Spleen (tissue), 7 donors: ENCODE measurements at regions not wholly inside any gene's neighbourhood (a gene's known extent, or its start where the extent isn't known, plus 50 kb on each side); places are given as distances from the start of the nearest gene placed in this dataset.

Experiments used
- POLR2A ChIP-seq, 3 donors: fragments of 450-650 bp; IDR thresholded peaks; one replicate each; pipeline ENCODE4 v1.5.1; 2017; ENCODE audit warnings: antibody characterized with exemption in 3 of 3, mild to moderate bottlenecking in 1 of 3
- POLR2AphosphoS5 ChIP-seq, 3 donors: sonication (generic); formaldehyde crosslinking; IDR thresholded peaks; one replicate each; pipeline ENCODE4 v1.5.1; 2017; ENCODE audit warnings: antibody characterized with exemption in 3 of 3
- TF ChIP-seq, protein P1 (sequence below), 11 experiments: fragments of 200-600 bp in 7 of 11; fragments of 450-650 bp in 4 of 11; sonication (generic) in 4 of 11; IDR thresholded peaks in 8 of 11; conservative IDR thresholded peaks in 3 of 11; 1 replicate in 7 of 11; 2 replicates in 4 of 11; pipeline versions ENCODE4 v1.4.0 to v1.8.0; 2016 to 2021; ENCODE audit warnings: antibody characterized with exemption in 11 of 11, inconsistent platforms in 4 of 11, mild to moderate bottlenecking in 1 of 11
- donor health status: DM: no; HTN: no; CAD: no; lungs with moderate emphysema.
- donor health status: DM: no; HTN: no; CAD: no.
- donor health status: DM: no; HTN: no; CAD: no.

DNA sequence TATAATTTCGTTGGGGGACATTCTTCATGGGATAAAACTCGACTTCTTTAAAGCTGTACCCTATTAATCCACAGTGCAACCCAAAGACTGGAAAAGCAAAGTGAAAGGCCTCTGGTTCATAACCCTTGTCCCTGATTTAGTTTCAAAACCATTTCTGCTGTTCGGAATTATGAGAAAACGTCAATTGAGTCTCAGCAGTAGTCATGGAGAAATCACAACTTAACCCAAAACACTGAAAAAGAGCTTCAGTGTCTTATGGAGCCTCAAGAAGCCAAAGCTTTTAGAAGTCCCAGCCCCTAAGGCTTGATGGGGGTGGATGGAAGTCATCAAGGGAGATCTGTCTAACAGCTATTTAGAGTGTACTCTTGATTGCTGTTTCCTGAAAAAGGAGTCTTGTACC lies 73.5 kb upstream of the VCAM1 start:
- TF ChIP-seq, protein P1, sequence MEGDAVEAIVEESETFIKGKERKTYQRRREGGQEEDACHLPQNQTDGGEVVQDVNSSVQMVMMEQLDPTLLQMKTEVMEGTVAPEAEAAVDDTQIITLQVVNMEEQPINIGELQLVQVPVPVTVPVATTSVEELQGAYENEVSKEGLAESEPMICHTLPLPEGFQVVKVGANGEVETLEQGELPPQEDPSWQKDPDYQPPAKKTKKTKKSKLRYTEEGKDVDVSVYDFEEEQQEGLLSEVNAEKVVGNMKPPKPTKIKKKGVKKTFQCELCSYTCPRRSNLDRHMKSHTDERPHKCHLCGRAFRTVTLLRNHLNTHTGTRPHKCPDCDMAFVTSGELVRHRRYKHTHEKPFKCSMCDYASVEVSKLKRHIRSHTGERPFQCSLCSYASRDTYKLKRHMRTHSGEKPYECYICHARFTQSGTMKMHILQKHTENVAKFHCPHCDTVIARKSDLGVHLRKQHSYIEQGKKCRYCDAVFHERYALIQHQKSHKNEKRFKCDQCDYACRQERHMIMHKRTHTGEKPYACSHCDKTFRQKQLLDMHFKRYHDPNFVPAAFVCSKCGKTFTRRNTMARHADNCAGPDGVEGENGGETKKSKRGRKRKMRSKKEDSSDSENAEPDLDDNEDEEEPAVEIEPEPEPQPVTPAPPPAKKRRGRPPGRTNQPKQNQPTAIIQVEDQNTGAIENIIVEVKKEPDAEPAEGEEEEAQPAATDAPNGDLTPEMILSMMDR (IDR thresholded peaks at IDR 0.05 in 8 of 11, conservative IDR thresholded peaks at IDR 0.05 in 3 of 11): no peak
- TF ChIP-seq POLR2A (IDR thresholded peaks at IDR 0.05) (no peak), POLR2AphosphoS5 (IDR thresholded peaks at IDR 0.05) (no peak)
